ENCODE measurements at regions not wholly inside any gene's neighbourhood (a gene's known extent, or its start where the extent isn't known, plus 50 kb on each side); places are given as distances from the start of the nearest gene placed in this dataset.

DNA sequence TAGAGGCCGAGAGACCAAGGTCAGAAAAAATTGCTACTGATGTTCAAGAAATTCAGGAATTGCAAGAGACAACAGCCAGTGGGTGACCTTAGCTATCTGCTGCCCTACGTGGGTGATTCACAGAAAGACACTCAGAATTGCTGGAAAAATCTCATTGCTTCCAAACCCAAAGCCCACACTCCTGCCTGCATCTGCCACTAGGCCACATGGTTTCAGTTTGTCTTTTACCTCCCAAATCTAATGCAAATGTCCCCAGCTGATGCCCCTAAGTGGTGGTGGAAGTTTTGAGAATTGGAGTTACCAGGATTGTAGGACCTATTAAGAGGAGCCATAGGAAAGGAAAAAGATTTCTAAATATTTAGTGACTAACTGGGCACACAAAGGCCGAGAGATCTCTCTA, 341.5 kb upstream of the CHRM3 start:
- WGBS: 74% methylated on average over 3 of the region's 3 CpGs
- no peaks in the 10 kb centered on the region for H3K27me3 ChIP-seq (ENCODE audit: control insufficient read depth in 4 of 4, insufficient read depth in 4 of 4, low read length in 3 of 4)

GRCh38 chr1:239040523-239040922, 345.8 kb upstream of the CHRM3 start:
- Histone ChIP-seq H3K4me3 (ENCODE audit: low read depth in 1 of 3, low read length in 3 of 3) (no peak overlapping the region), H3K9me3 (ENCODE audit: control insufficient read depth in 4 of 4, low read length in 3 of 4) (no peaks in the 10 kb centered on the region), H3K4me1 (ENCODE audit: control insufficient read depth in 4 of 4, insufficient read depth in 4 of 4, low read length in 3 of 4) (no peaks in the 10 kb centered on the region), H3K36me3 (ENCODE audit: control insufficient read depth in 4 of 4, insufficient read depth in 3 of 4, low read depth in 1 of 4, low read length in 3 of 4) (no peaks in the 10 kb centered on the region), H3K27me3 (ENCODE audit: control insufficient read depth in 4 of 4, insufficient read depth in 4 of 4, low read length in 3 of 4) (no peaks in the 10 kb centered on the region), H3K9ac (ENCODE audit: low read depth in 1 of 2, low read length in 2 of 2) (no peak overlapping the region), H3K27ac (ENCODE audit: low read depth in 1 of 2, low read length in 2 of 2) (no peak overlapping the region)
- 81% methylated on average over 2 of the region's 2 CpGs for WGBS
- TF ChIP-seq, protein P1, sequence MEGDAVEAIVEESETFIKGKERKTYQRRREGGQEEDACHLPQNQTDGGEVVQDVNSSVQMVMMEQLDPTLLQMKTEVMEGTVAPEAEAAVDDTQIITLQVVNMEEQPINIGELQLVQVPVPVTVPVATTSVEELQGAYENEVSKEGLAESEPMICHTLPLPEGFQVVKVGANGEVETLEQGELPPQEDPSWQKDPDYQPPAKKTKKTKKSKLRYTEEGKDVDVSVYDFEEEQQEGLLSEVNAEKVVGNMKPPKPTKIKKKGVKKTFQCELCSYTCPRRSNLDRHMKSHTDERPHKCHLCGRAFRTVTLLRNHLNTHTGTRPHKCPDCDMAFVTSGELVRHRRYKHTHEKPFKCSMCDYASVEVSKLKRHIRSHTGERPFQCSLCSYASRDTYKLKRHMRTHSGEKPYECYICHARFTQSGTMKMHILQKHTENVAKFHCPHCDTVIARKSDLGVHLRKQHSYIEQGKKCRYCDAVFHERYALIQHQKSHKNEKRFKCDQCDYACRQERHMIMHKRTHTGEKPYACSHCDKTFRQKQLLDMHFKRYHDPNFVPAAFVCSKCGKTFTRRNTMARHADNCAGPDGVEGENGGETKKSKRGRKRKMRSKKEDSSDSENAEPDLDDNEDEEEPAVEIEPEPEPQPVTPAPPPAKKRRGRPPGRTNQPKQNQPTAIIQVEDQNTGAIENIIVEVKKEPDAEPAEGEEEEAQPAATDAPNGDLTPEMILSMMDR (IDR thresholded peaks at IDR 0.05; ENCODE audit: low read depth, low read length, missing input control): no peak
- TF ChIP-seq, protein P2, sequence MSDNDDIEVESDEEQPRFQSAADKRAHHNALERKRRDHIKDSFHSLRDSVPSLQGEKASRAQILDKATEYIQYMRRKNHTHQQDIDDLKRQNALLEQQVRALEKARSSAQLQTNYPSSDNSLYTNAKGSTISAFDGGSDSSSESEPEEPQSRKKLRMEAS (IDR thresholded peaks at IDR 0.05): no peak
- TF ChIP-seq FOXA2 (IDR thresholded peaks at IDR 0.05) (no peak), TAF1 (conservative IDR thresholded peaks at IDR 0.05) (no peak), GABPA (IDR thresholded peaks at IDR 0.05 in 1 of 2, conservative IDR thresholded peaks at IDR 0.05 in 1 of 2) (no peak), RAD21 (IDR thresholded peaks at IDR 0.05) (no peak), ZBTB33 (IDR thresholded peaks at IDR 0.05) (no peak)
- TF ChIP-seq, protein P3, sequence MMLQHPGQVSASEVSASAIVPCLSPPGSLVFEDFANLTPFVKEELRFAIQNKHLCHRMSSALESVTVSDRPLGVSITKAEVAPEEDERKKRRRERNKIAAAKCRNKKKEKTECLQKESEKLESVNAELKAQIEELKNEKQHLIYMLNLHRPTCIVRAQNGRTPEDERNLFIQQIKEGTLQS (IDR thresholded peaks at IDR 0.05): no peak
- no peak for DNase-seq (ENCODE audit: low spot score)

More for the DNA sequence above, 341.5 kb upstream of the CHRM3 start:
- Histone ChIP-seq H3K9me3 (ENCODE audit: control insufficient read depth in 4 of 4, low read length in 3 of 4) (no peaks in the 10 kb centered on the region), H3K4me1 (ENCODE audit: control insufficient read depth in 4 of 4, insufficient read depth in 4 of 4, low read length in 3 of 4) (no peaks in the 10 kb centered on the region), H3K9ac (ENCODE audit: low read depth in 1 of 2, low read length in 2 of 2) (no peak overlapping the region), H3K27ac (ENCODE audit: low read depth in 1 of 2, low read length in 2 of 2) (no peak overlapping the region), H3K4me3 (ENCODE audit: low read depth in 1 of 3, low read length in 3 of 3) (no peak overlapping the region), H3K36me3 (ENCODE audit: control insufficient read depth in 4 of 4, insufficient read depth in 3 of 4, low read depth in 1 of 4, low read length in 3 of 4) (no peaks in the 10 kb centered on the region)
- no peak for TF ChIP-seq RXRA (IDR thresholded peaks at IDR 0.05)
- TF ChIP-seq ZBTB33 (IDR thresholded peaks at IDR 0.05): no peak
- TF ChIP-seq, protein P2 (IDR thresholded peaks at IDR 0.05): no peak
- TF ChIP-seq, protein P1 (IDR thresholded peaks at IDR 0.05; ENCODE audit: low read depth, low read length, missing input control): no peak
- TF ChIP-seq HNF4A (conservative IDR thresholded peaks at IDR 0.05): no peak
- no peak for TF ChIP-seq JUND (IDR thresholded peaks at IDR 0.05)
- TF ChIP-seq HNF4G (IDR thresholded peaks at IDR 0.05): no peak
- TF ChIP-seq GABPA (IDR thresholded peaks at IDR 0.05 in 1 of 2, conservative IDR thresholded peaks at IDR 0.05 in 1 of 2): no peak
- TF ChIP-seq YY1 (IDR thresholded peaks at IDR 0.05): no peak
- TF ChIP-seq EGR1 (IDR thresholded peaks at IDR 0.05; ENCODE audit: low read depth in 2 of 2): no peak
- no peak for TF ChIP-seq TAF1 (conservative IDR thresholded peaks at IDR 0.05)
- TF ChIP-seq FOXA1 (IDR thresholded peaks at IDR 0.05): no peak
- DNase-seq (ENCODE audit: low spot score): no peak
